HL-60 (cell line): ENCODE measurements at regions not wholly inside any gene's neighbourhood (a gene's known extent, or its start where the extent isn't known, plus 50 kb on each side); places are given as distances from the start of the nearest gene placed in this dataset.

Source experiments
- GABPA ChIP-seq: IDR thresholded peaks from 2 replicates; pipeline ENCODE4 v1.6.1; 2012; ENCODE audit warnings: low read depth
- POLR2AphosphoS5 ChIP-seq: IDR thresholded peaks from 2 replicates; pipeline ENCODE4 v1.6.1; 2012; ENCODE audit warnings: low read depth
- TF ChIP-seq, protein P1 (sequence below): IDR thresholded peaks from one replicate; pipeline ENCODE4 v1.5.1; 2011; ENCODE audit warnings: low read length, control low read depth, inconsistent platforms; ENCODE audit not compliant: insufficient read depth

DNA sequence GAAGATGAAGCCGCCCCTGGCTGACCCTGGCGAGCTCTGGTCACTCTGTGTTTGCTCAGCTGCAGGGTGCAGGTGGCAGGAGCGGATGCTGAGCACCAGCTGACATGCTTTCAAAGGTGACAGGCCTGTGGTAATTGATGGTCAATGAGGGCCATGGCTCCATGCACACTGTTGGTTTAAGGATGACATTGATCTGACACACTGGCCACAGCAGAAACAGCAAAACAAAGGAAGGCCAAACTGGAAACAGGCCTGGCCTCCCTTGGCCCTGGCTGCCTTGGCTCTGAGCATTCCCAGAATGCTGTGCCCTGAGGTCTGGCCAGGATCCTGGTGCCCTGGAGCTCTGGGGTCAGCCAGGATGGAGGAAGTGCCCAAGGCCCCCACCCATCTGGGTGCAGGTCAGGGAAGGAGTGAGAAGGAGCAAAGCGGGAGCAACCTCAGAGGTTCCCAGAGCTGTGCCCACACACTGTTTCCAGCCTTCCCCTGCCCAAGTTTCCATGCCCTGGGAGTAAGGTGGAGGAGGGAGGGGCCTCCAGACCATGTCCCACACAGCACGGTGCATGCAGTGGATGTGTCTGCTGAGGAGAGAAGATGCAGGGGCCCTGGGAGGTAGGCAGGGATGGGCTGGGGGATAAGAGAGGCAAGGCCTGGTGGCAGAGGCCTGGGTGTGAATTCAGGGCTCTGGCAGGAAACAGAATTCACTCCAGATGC, 302.2 kb downstream of the RPS24 start:
- TF ChIP-seq, protein P1, sequence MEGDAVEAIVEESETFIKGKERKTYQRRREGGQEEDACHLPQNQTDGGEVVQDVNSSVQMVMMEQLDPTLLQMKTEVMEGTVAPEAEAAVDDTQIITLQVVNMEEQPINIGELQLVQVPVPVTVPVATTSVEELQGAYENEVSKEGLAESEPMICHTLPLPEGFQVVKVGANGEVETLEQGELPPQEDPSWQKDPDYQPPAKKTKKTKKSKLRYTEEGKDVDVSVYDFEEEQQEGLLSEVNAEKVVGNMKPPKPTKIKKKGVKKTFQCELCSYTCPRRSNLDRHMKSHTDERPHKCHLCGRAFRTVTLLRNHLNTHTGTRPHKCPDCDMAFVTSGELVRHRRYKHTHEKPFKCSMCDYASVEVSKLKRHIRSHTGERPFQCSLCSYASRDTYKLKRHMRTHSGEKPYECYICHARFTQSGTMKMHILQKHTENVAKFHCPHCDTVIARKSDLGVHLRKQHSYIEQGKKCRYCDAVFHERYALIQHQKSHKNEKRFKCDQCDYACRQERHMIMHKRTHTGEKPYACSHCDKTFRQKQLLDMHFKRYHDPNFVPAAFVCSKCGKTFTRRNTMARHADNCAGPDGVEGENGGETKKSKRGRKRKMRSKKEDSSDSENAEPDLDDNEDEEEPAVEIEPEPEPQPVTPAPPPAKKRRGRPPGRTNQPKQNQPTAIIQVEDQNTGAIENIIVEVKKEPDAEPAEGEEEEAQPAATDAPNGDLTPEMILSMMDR: no peak
- TF ChIP-seq GABPA (no peak), POLR2AphosphoS5 (no peak)
